ENCODE measurements at regions not wholly inside any gene's neighbourhood (a gene's known extent, or its start where the extent isn't known, plus 50 kb on each side); places are given as distances from the start of the nearest gene placed in this dataset.
"Not testable (repeated sequence)": the region's sequence is repeated elsewhere in the genome, so short reads cannot be mapped to it uniquely, and the experiment has no call there.

DNA sequence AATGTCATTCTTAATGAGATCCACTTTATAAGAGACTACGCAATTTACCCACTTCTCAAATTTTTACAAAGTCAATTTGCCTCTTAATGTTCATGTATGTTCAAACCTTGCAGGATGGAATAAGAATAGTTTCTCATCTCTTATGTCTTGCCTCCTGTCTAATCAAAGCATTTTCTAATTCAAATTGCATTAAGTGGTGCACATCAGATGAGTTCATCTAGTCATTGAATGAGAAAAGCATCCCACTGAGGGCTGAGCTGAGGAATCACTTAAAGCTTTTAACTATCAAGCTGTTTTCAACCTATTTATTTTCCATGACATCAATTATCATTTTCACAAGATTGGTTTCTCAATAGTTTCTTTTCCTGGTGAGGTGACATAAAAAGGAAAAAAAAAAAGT, 1964.0 kb downstream of the PCDH7 start:
- no peak for TF ChIP-seq CTCF (IDR thresholded peaks at IDR 0.05)
- Histone ChIP-seq H3K27ac (no peak overlapping the region), H3K4me3 (no peak overlapping the region), H3K9me3 (no peaks in the 10 kb centered on the region), H3K4me1 (no peaks in the 10 kb centered on the region), H3K27me3 (no peaks in the 10 kb centered on the region), H3K36me3 (no peaks in the 10 kb centered on the region)
- DNase-seq = no peak
- intact Hi-C loops (cut with DNase I) = no loop called here
- no peak for ATAC-seq

GRCh38 chr4:32686123-32686522, 1966.0 kb downstream of the PCDH7 start:
- intact Hi-C loops (cut with DNase I) = no loop called here

GRCh38 chr4:32689518-32689917, 1969.3 kb downstream of the PCDH7 start:
- DNase-seq (no peak), ATAC-seq (no peak)
- Histone ChIP-seq H3K9me3 (no peaks in the 10 kb centered on the region), H3K4me3 (no peak overlapping the region), H3K27me3 (no peaks in the 10 kb centered on the region), H3K36me3 (no peaks in the 10 kb centered on the region), H3K4me1 (no peaks in the 10 kb centered on the region), H3K27ac (no peak overlapping the region)
- intact Hi-C loops (cut with DNase I) = no loop called here
- TF ChIP-seq CTCF (IDR thresholded peaks at IDR 0.05) = no peak

More at GRCh38 chr4:32686123-32686522, 1966.0 kb downstream of the PCDH7 start:
- TF ChIP-seq CTCF (IDR thresholded peaks at IDR 0.05) = no peak
- Histone ChIP-seq H3K4me1 (no peaks in the 10 kb centered on the region), H3K27ac (no peak overlapping the region), H3K36me3 (no peaks in the 10 kb centered on the region), H3K27me3 (no peaks in the 10 kb centered on the region), H3K4me3 (no peak overlapping the region), H3K9me3 (no peaks in the 10 kb centered on the region)
- DNase-seq (no peak), ATAC-seq (no peak)

DNA sequence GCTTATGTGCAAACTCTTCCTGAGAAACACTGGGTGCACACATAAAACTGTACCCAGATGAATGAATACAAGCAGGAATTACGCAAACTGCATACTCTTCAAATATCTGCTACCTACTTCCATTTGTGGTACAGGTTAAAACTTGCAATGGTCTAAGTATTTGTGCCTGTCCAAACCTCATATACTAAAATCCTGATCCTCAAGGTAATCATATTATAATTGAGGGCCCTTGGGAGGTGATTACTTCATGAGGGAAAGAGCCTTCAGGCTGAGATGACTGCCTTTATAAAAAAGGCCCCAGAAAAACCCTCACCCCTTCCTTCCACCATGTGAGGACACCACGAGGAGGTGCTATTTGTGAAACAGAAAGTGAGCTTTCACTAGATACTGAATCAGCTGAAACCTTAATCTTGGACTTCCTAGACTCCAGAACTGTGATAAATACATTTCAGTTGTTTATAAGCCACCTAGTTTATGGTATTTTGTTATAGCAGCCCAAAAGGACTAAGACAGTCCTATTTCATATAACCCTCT, 1977.2 kb downstream of the PCDH7 start:
- no peaks in the 10 kb centered on the region for H3K36me3 ChIP-seq
- H3K4me1 ChIP-seq = no peaks in the 10 kb centered on the region
- no peaks in the 10 kb centered on the region for H3K9me3 ChIP-seq
- intact Hi-C loops (cut with DNase I) = no loop called here
- no peak for DNase-seq
- H3K27ac ChIP-seq = no peak overlapping the region
- H3K27me3 ChIP-seq = no peaks in the 10 kb centered on the region
- TF ChIP-seq CTCF (IDR thresholded peaks at IDR 0.05) = no peak
- no peak overlapping the region for H3K4me3 ChIP-seq
- ATAC-seq = no peak

DNA sequence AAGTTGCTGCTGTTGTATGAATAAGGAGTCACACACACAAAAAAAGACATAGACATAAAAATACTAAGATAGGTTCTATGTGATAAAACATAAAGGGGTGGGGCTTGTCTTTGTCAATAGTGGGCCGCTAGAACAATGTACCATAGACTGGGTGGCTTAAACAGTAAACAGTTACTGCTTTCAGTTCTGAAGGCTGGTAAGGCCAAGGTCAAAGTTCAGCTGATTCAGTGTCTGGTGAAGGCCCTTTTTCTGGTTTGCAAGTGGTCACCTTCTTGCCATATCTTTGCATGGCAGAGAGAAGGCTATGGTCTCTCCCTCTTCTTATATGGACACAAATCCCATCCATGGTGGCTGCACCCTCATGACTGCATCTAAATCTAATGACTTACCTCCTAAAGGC, 1980.7 kb downstream of the PCDH7 start:
- Histone ChIP-seq H3K9me3 (no peaks in the 10 kb centered on the region), H3K27me3 (no peaks in the 10 kb centered on the region), H3K27ac (no peak overlapping the region), H3K4me3 (no peak overlapping the region), H3K4me1 (no peaks in the 10 kb centered on the region), H3K36me3 (no peaks in the 10 kb centered on the region)
- intact Hi-C loops (cut with DNase I) = no loop called here
- TF ChIP-seq CTCF (IDR thresholded peaks at IDR 0.05) = no peak
- DNase-seq (no peak), ATAC-seq (no peak)

- Histone ChIP-seq H3K27me3 (no peaks in the 10 kb centered on the region), H3K36me3 (no peaks in the 10 kb centered on the region), H3K9me3 (no peaks in the 10 kb centered on the region), H3K4me1 (no peaks in the 10 kb centered on the region), H3K4me3 (no peak overlapping the region), H3K27ac (no peak overlapping the region)
- ATAC-seq = no peak
- DNase-seq = no peak
- no peak for TF ChIP-seq CTCF (IDR thresholded peaks at IDR 0.05)
- intact Hi-C loops (cut with DNase I) = no loop called here
Observed at GRCh38 chr4:32706893-32707292, 1986.7 kb downstream of the PCDH7 start.

GRCh38 chr4:32716090-32716620, 1996.0 kb downstream of the PCDH7 start:
- intact Hi-C loops (cut with DNase I); H3K4me1 ChIP-seq; H3K27ac ChIP-seq; H3K4me3 ChIP-seq; DNase-seq; H3K9me3 ChIP-seq; H3K27me3 ChIP-seq; ATAC-seq; H3K36me3 ChIP-seq: not testable (repeated sequence)
